Neuron (in vitro differentiated cells): ENCODE measurements at regions not wholly inside any gene's neighbourhood (a gene's known extent, or its start where the extent isn't known, plus 50 kb on each side); places are given as distances from the start of the nearest gene placed in this dataset.

Experiments used
- H2AFZ ChIP-seq: one replicate; pipeline ENCODE4 v1.6.1; 2013; ENCODE audit warnings: low read depth, mild to moderate bottlenecking, inconsistent platforms, low read length, moderate library complexity
- H3K27me3 ChIP-seq: one replicate; pipeline ENCODE4 v1.6.1; 2013; ENCODE audit warnings: low read length; ENCODE audit not compliant: insufficient read depth
- H3K36me3 ChIP-seq: one replicate; pipeline ENCODE4 v1.6.1; 2013; ENCODE audit warnings: low read length; ENCODE audit not compliant: insufficient read depth
- H3K4me1 ChIP-seq: one replicate; pipeline ENCODE4 v1.6.1; 2013; ENCODE audit warnings: low read length; ENCODE audit not compliant: insufficient read depth
- H3K4me3 ChIP-seq: 2 replicates; pipeline ENCODE4 v1.5.1; 2013; ENCODE audit warnings: mild to moderate bottlenecking, low read length, moderate library complexity
- H3K9me3 ChIP-seq: one replicate; pipeline ENCODE4 v1.6.1; 2013; ENCODE audit warnings: low read length

- no peak overlapping the region for H2AFZ ChIP-seq
- H3K9me3 ChIP-seq: no peaks in the 10 kb centered on the region
- no peaks in the 10 kb centered on the region for H3K27me3 ChIP-seq
- no peaks in the 10 kb centered on the region for H3K4me1 ChIP-seq
- H3K4me3 ChIP-seq: no peak overlapping the region
- H3K36me3 ChIP-seq: no peaks in the 10 kb centered on the region
These were observed 393.5 kb downstream of the KLF12 start for GRCh38 chr13:73740666-73741065.

GRCh38 chr13:73739394-73739793 lies 394.8 kb downstream of the KLF12 start:
- no peaks in the 10 kb centered on the region for H3K4me1 ChIP-seq
- H3K9me3 ChIP-seq: no peaks in the 10 kb centered on the region
- H3K36me3 ChIP-seq: no peaks in the 10 kb centered on the region
- no peak overlapping the region for H2AFZ ChIP-seq
- H3K4me3 ChIP-seq: no peak overlapping the region
- H3K27me3 ChIP-seq: no peaks in the 10 kb centered on the region

DNA sequence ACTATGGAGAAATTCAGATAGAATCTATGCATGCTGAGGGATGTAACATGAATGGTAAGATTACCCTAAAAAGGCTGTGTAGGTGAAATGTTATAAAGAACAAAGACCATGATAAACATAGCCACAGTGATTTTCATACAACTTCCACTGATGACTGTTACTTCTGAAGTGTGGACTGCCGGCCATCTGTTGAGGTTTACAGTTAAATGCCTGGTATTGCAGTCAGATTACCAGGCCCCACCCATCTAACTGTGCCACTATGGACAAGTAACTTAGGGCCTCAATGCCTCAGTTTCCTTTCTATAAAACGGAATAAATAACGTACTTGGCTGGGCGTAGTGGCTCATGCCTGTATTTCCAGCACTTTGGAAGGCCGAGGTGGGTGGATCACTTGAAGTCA lies 395.6 kb downstream of the KLF12 start:
- Histone ChIP-seq H3K4me1 (no peaks in the 10 kb centered on the region), H3K27me3 (no peaks in the 10 kb centered on the region), H2AFZ (no peak overlapping the region), H3K4me3 (no peak overlapping the region), H3K9me3 (no peaks in the 10 kb centered on the region), H3K36me3 (no peaks in the 10 kb centered on the region)

DNA sequence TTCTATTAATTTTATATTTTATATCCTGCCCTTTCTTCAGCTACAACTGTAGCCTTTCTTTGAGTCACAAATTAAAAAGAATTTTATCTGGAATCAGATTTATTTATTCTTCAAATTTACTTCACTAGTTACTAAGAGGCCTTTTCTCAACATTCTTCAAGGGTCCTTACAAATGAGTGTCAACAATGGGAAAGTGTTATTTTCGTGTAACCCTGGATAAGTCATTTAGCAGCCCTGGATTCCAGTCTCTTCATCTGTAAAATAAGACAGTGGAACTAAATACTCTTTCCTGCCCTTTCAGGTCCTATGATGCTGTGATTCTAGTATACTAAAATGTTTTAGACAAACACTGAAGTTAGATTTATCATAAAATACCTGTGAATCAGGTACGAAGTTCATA lies 397.0 kb downstream of the KLF12 start:
- Histone ChIP-seq H3K4me3 (no peak overlapping the region), H3K27me3 (no peaks in the 10 kb centered on the region), H3K9me3 (no peaks in the 10 kb centered on the region), H2AFZ (no peak overlapping the region), H3K4me1 (no peaks in the 10 kb centered on the region), H3K36me3 (no peaks in the 10 kb centered on the region)

DNA sequence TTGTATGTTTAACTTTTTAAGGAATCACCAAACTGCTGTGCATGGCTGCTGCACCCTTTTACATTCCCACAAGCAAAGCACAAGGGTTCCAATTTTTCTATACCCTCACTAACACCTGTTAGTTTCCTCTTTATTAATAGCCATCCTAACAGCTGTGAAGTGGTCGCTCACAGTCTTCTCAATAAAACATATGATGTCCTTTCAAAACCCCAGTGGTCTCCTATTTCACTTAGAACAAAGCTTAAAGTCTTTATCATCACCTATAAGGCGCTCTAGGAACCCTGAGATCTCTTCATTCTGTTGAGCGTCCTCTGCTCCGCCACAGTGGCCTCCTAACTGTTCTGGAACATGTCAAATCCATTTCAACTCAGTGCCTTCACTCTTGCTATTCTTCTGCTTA lies 400.5 kb downstream of the KLF12 start:
- Histone ChIP-seq H3K4me1 (no peaks in the 10 kb centered on the region), H3K4me3 (no peak overlapping the region), H3K27me3 (no peaks in the 10 kb centered on the region), H3K36me3 (no peaks in the 10 kb centered on the region), H2AFZ (no peak overlapping the region), H3K9me3 (no peaks in the 10 kb centered on the region)

- Histone ChIP-seq H2AFZ (no peak overlapping the region), H3K27me3 (no peaks in the 10 kb centered on the region), H3K9me3 (no peaks in the 10 kb centered on the region), H3K36me3 (no peaks in the 10 kb centered on the region), H3K4me3 (no peak overlapping the region), H3K4me1 (no peaks in the 10 kb centered on the region)
These were observed 401.9 kb downstream of the KLF12 start for GRCh38 chr13:73732350-73732749.

DNA sequence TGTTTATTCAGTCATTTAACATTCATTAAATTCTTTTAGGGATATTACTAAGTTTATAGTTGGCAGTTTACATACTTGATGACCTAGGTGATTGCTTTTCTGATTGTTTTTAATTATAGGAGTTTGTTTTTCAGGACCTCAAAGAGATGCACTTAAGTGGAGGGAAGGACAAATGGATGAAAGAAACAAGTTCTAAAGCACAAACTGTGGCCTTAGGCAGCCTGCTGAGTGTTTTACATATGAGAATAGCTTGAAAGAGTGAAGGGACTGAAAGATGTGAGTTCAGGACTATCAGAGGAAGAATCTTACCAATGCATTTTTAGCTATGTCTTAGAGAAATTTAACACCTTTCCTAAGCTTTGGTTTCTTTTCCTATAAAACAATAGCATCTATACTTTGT lies 402.6 kb downstream of the KLF12 start:
- Histone ChIP-seq H3K4me3 (no peak overlapping the region), H3K4me1 (no peaks in the 10 kb centered on the region), H3K9me3 (no peaks in the 10 kb centered on the region), H3K27me3 (no peaks in the 10 kb centered on the region), H2AFZ (no peak overlapping the region), H3K36me3 (no peaks in the 10 kb centered on the region)

DNA sequence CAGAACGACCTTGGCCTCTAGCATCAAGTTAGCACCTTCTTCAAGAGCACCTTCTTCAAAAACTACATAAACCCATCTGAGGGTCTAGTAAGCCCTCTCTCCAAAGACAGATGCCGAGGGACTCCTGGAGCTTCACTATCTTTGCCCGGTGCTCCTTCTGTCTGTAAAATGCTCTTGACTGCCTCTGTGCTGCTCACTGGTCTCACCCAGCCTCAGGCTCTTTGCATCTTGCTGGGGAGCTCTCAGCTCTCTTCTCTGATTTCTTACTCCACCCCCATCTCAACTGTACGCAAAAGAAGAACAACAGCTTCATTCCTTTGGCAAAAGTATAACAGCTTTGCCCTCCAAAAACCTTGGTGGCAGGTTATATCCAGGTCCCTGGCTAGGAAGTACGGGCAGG lies 404.2 kb downstream of the KLF12 start:
- Histone ChIP-seq H3K36me3 (no peaks in the 10 kb centered on the region), H2AFZ (no peak overlapping the region), H3K4me3 (no peak overlapping the region), H3K4me1 (no peaks in the 10 kb centered on the region), H3K27me3 (no peaks in the 10 kb centered on the region), H3K9me3 (no peaks in the 10 kb centered on the region)

GRCh38 chr13:73729046-73729445 lies 405.2 kb downstream of the KLF12 start:
- H3K4me3 ChIP-seq: no peak overlapping the region
- H2AFZ ChIP-seq: no peak overlapping the region
- no peaks in the 10 kb centered on the region for H3K27me3 ChIP-seq
- H3K9me3 ChIP-seq: no peaks in the 10 kb centered on the region
- H3K4me1 ChIP-seq: no peaks in the 10 kb centered on the region
- H3K36me3 ChIP-seq: no peaks in the 10 kb centered on the region

DNA sequence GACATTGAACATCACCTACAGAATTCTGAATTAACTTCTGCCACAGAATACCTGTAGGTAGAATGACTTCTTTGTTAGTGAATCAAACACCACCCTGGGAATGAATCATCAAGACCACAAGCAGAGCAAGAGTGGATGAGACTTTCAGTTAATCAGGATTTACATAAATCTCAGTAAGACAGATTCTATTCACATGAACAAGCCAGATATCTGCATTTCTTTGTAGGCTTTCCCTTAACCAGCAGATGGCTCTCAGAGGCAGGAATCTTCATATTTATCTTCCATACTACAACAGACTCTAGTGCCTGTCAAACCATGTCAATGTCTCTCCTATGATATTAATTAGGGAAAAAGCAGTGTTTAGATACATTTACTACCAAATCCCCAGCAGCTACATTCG lies 412.1 kb downstream of the KLF12 start:
- Histone ChIP-seq H3K27me3 (no peaks in the 10 kb centered on the region), H2AFZ (no peak overlapping the region), H3K36me3 (peaks cover 3% of the 10 kb centered on the region), H3K4me1 (no peaks in the 10 kb centered on the region), H3K9me3 (no peaks in the 10 kb centered on the region), H3K4me3 (no peak overlapping the region)

DNA sequence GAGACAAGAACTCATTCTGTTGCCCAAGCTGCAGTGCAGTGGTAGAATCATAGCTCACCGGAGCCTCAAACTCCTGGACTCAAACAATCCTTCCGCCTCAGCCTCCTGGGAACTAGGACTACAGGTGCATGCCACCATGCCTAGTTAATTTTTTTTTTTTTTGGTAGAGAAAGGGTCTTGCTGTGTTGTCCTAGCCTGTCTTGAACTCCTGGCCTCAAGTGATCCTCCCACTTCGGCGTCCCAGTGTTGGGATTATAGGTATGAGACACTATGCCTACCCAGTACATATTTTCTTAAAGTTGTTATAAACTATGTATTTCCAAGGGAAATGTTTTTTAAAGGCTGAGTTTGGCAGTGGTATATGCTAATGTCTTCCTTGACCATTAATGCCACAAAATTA lies 412.6 kb downstream of the KLF12 start:
- Histone ChIP-seq H3K27me3 (no peaks in the 10 kb centered on the region), H3K36me3 (peaks cover 4% of the 10 kb centered on the region), H2AFZ (no peak overlapping the region), H3K4me1 (no peaks in the 10 kb centered on the region), H3K4me3 (no peak overlapping the region), H3K9me3 (no peaks in the 10 kb centered on the region)

DNA sequence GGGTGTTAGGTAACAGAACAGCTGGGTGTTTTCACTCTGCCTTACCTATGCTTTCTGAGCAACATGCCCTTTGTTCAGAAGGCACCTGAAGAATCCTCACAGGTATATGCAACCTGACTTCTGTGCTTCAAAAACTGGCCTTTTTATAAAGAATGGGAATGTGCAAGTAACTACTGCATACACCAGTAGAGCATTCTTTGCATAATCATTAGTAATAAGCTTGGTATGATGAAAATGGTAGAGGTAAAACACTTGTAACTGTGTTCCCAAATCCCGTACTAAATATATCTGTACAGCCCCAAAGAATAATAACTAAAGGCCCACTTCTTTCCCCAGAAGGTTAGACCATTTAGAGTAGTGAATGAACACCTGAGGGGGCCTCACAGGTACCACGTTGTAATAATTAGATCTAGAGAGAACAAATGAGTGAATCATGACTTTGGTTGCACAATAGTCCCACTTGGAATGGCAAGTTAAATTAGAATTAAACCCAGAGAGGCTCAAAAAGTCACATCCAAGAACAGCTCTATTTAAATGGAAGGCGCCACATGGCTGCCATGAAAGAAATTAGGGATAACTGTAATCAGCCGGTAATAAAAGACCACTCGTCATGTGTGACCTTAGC lies 413.9 kb downstream of the KLF12 start:
- Histone ChIP-seq H3K9me3 (no peaks in the 10 kb centered on the region), H3K36me3 (peaks cover 7% of the 10 kb centered on the region), H3K4me3 (no peak overlapping the region), H3K4me1 (no peaks in the 10 kb centered on the region), H3K27me3 (no peaks in the 10 kb centered on the region), H2AFZ (no peak overlapping the region)

- no peaks in the 10 kb centered on the region for H3K27me3 ChIP-seq
- no peak overlapping the region for H3K4me3 ChIP-seq
- H3K36me3 ChIP-seq: peaks cover 16% of the 10 kb centered on the region
- no peak overlapping the region for H2AFZ ChIP-seq
- H3K4me1 ChIP-seq: no peaks in the 10 kb centered on the region
- no peaks in the 10 kb centered on the region for H3K9me3 ChIP-seq
These were observed 416.0 kb downstream of the KLF12 start for GRCh38 chr13:73718246-73718645.

GRCh38 chr13:73717632-73718031 lies 416.6 kb downstream of the KLF12 start:
- Histone ChIP-seq H2AFZ (no peak overlapping the region), H3K4me1 (no peaks in the 10 kb centered on the region), H3K27me3 (no peaks in the 10 kb centered on the region), H3K9me3 (no peaks in the 10 kb centered on the region), H3K36me3 (peaks cover 21% of the 10 kb centered on the region), H3K4me3 (no peak overlapping the region)
